Erythroblast (primary cell): ENCODE measurements at regions not wholly inside any gene's neighbourhood (a gene's known extent, or its start where the extent isn't known, plus 50 kb on each side); places are given as distances from the start of the nearest gene placed in this dataset.

Experiments
- DNase-seq, 2 experiments: peaks; one replicate each; lab custom pipeline; 2025; lab: John Stamatoyannopoulos, UW
- GATA1 ChIP-seq: IDR thresholded peaks from 2 replicates; pipeline ENCODE4 v1.6.1; 2011; ENCODE audit warnings: low read depth, mild to moderate bottlenecking, control low read depth, low read length, moderate library complexity
- POLR2A ChIP-seq: IDR thresholded peaks from 2 replicates; pipeline ENCODE4 v1.6.1; 2011; ENCODE audit warnings: mild to moderate bottlenecking, low read length

GRCh38 chr12:77274926-77275325, 209.6 kb upstream of the E2F7 start:
- DNase-seq, result no peak
- TF ChIP-seq GATA1 (no peak), POLR2A (no peak)

GRCh38 chr12:77273898-77274297, 208.5 kb upstream of the E2F7 start:
- DNase-seq, result no peak
- TF ChIP-seq POLR2A (no peak), GATA1 (no peak)

- TF ChIP-seq POLR2A, result no peak
- TF ChIP-seq GATA1, result no peak
- DNase-seq, result no peak
Observed at GRCh38 chr12:77256956-77257355, 191.6 kb upstream of the E2F7 start.

GRCh38 chr12:77253321-77253720, 188.0 kb upstream of the E2F7 start:
- no peak for DNase-seq
- TF ChIP-seq POLR2A (no peak), GATA1 (no peak)

- TF ChIP-seq POLR2A, result no peak
- TF ChIP-seq GATA1, result no peak
- no peak for DNase-seq
Observed at GRCh38 chr12:77251799-77252198, 186.4 kb upstream of the E2F7 start.

GRCh38 chr12:77249892-77250291, 184.5 kb upstream of the E2F7 start:
- no peak for TF ChIP-seq GATA1
- TF ChIP-seq POLR2A, result no peak
- no peak for DNase-seq

- TF ChIP-seq POLR2A (no peak), GATA1 (no peak)
- no peak for DNase-seq
Observed at GRCh38 chr12:77248036-77248435, 182.7 kb upstream of the E2F7 start.

- no peak for TF ChIP-seq GATA1
- TF ChIP-seq POLR2A, result no peak
- no peak for DNase-seq
Observed at GRCh38 chr12:77247542-77247941, 182.2 kb upstream of the E2F7 start.

- no peak for DNase-seq
- TF ChIP-seq POLR2A (no peak), GATA1 (no peak)
Observed at GRCh38 chr12:77243345-77243744, 178.0 kb upstream of the E2F7 start.

- no peak for DNase-seq
- TF ChIP-seq GATA1 (no peak), POLR2A (no peak)
Observed at GRCh38 chr12:77239617-77240016, 174.2 kb upstream of the E2F7 start.

GRCh38 chr12:77238335-77238734, 173.0 kb upstream of the E2F7 start:
- DNase-seq, result no peak
- TF ChIP-seq GATA1, result no peak
- no peak for TF ChIP-seq POLR2A

- no peak for TF ChIP-seq GATA1
- no peak for TF ChIP-seq POLR2A
- no peak for DNase-seq
Observed at GRCh38 chr12:77237896-77238295, 172.5 kb upstream of the E2F7 start.

GRCh38 chr12:77236066-77236465, 170.7 kb upstream of the E2F7 start:
- no peak for TF ChIP-seq POLR2A
- TF ChIP-seq GATA1, result no peak
- DNase-seq, result no peak

GRCh38 chr12:77232045-77232444, 166.7 kb upstream of the E2F7 start:
- no peak for TF ChIP-seq GATA1
- TF ChIP-seq POLR2A, result no peak
- DNase-seq, result no peak

GRCh38 chr12:77231501-77231918, 166.1 kb upstream of the E2F7 start:
- no peak for DNase-seq

GRCh38 chr12:77229640-77230442, 164.5 kb upstream of the E2F7 start:
- TF ChIP-seq POLR2A (no peak), GATA1 (no peak)

More at GRCh38 chr12:77231501-77231918, 166.1 kb upstream of the E2F7 start:
- no peak for TF ChIP-seq GATA1
- TF ChIP-seq POLR2A, result no peak

More at GRCh38 chr12:77229640-77230442, 164.5 kb upstream of the E2F7 start:
- no peak for DNase-seq
